NB4 (cell line): ENCODE measurements at regions not wholly inside any gene's neighbourhood (a gene's known extent, or its start where the extent isn't known, plus 50 kb on each side); places are given as distances from the start of the nearest gene placed in this dataset.

Source experiments
- DNase-seq: peaks from one replicate; pipeline ENCODE4 v3.0.0; 2010; ENCODE audit warnings: low read depth
- H3K4me3 ChIP-seq: one replicate; pipeline ENCODE4 v1.5.1; 2011; ENCODE audit warnings: mild to moderate bottlenecking, low read depth, low read length, moderate library complexity
- MYC ChIP-seq: IDR thresholded peaks from 2 replicates; pipeline ENCODE4 v1.6.1; 2011; ENCODE audit warnings: low read depth, low read length
- POLR2A ChIP-seq: IDR thresholded peaks from 2 replicates; pipeline ENCODE4 v1.6.1; 2011; ENCODE audit warnings: mild to moderate bottlenecking; ENCODE audit not compliant: insufficient read length; ENCODE audit errors: extremely low read depth
- TF ChIP-seq, protein P1 (sequence below): IDR thresholded peaks from 2 replicates; pipeline ENCODE4 v1.6.1; 2011; ENCODE audit warnings: low read depth, low read length
- TF ChIP-seq, protein P2 (sequence below): IDR thresholded peaks from one replicate; pipeline ENCODE4 v1.5.1; 2012; ENCODE audit warnings: low read depth, low read length

DNA sequence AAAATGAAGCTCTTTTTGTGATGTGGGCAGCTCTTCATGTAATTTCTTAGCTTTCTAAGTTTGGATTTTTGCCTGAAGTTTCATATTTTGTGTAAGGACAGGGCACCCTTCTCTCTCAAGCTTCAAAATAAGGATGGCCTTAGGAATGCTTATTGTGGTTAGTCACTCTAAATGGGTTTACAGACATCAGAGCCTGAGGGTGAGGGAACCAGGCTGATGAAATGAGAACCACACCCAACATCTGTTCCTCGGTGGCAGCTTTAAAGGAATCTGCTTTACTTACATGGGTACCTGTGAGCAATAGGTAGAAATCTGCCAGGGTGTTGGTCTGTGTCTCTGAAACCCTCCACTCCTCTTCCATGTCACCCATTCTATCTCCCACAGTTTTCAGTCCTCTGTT, 174.3 kb downstream of the EMX2 start:
- no peak for DNase-seq
- TF ChIP-seq, protein P1, sequence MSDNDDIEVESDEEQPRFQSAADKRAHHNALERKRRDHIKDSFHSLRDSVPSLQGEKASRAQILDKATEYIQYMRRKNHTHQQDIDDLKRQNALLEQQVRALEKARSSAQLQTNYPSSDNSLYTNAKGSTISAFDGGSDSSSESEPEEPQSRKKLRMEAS: no peak
- TF ChIP-seq, protein P2, sequence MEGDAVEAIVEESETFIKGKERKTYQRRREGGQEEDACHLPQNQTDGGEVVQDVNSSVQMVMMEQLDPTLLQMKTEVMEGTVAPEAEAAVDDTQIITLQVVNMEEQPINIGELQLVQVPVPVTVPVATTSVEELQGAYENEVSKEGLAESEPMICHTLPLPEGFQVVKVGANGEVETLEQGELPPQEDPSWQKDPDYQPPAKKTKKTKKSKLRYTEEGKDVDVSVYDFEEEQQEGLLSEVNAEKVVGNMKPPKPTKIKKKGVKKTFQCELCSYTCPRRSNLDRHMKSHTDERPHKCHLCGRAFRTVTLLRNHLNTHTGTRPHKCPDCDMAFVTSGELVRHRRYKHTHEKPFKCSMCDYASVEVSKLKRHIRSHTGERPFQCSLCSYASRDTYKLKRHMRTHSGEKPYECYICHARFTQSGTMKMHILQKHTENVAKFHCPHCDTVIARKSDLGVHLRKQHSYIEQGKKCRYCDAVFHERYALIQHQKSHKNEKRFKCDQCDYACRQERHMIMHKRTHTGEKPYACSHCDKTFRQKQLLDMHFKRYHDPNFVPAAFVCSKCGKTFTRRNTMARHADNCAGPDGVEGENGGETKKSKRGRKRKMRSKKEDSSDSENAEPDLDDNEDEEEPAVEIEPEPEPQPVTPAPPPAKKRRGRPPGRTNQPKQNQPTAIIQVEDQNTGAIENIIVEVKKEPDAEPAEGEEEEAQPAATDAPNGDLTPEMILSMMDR: no peak
- TF ChIP-seq MYC (no peak), POLR2A (no peak)
- no peak overlapping the region for H3K4me3 ChIP-seq

DNA sequence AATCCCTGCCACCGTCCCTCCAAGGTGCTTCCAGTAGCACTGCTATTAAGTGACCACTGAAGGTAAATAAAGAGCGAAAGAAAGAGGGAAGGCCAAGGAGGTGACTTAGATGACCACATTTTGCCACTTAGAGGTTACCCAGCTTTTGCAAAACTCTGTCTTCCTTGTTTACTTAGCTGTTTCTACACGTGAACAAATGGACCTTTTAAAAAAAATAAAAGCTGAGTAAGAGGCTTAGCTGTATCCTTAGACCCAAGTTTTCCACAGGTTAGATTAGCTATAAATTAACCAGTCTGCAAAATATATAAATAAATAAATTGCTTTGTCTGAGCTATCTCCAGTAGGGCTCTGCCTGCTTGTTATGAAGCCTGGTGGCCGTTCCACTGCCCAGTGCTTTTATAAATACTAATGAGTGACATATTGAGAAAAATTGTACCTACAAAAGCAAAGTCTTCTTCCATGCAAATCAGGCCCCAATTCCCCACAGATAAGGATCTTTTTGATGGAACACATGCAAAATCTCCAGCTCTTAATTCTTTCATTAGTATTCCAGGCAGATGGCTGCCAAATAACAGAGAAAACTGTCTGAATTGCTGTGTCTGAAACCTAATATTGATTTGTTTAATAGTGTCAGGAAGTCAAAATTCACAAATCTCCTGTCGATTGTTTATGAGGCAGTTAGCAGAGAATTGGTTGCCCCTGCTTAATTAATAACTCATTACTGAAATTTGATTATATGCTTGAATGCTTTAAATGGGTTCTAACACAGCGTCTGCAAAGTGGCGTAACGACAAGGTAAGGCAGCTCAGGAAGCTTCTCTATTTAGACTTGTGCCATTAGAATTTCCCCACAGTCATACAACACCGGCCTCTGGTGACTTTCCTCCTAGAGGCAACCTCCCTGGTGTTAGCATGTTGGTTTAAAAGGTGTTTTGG, 176.7 kb downstream of the EMX2 start:
- TF ChIP-seq, protein P1: no peak
- TF ChIP-seq, protein P2: no peak
- TF ChIP-seq POLR2A (no peak), MYC (no peak)
- no peak for DNase-seq
- H3K4me3 ChIP-seq: no peak overlapping the region

DNA sequence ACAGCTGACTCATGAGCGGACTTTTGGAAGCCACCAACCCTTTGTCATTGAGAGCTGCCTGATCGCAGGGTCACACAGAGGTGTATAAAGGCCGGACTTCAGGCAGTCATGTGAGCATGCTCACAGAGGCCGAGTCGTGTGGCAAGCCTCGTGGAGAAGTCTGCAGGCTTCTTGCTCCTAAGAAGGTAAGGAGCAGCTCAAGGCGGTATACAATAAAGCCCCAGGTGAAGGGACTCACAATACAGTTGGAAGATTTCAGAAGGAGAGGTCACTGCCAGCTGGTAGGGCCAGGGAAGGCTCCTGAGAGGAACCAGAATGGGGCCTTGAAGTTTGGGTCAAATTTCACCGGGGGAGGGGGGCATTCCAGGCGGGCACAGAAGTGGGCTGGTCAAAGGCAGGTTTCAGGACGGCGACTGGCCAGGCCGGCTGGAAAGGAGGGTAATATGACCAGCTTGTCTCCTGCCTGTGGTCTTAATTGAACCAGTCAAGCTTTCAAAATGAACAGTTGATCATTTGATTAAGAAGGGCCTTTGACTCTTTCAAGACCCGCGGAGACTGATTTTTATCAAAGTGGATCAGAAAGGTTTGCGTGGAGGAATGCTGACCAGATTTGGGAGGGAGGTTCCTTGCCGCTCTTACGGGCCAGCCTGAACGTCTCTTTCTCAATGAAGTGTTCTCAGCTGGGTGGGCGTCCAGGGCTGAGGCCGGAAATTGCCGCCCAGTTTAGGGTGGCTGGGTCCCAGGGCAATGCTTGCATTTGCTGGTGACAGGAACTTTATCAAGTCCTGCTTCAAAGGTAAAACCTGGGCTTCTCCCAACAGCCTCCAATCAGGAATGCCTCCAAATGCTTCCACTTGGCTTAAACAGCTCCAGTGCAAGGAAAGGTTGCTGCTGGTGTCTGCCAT, 178.6 kb downstream of the EMX2 start:
- no peak for DNase-seq
- H3K4me3 ChIP-seq: no peak overlapping the region
- no peak for TF ChIP-seq MYC
- TF ChIP-seq POLR2A: no peak
- TF ChIP-seq, protein P1: no peak
- TF ChIP-seq, protein P2: no peak

DNA sequence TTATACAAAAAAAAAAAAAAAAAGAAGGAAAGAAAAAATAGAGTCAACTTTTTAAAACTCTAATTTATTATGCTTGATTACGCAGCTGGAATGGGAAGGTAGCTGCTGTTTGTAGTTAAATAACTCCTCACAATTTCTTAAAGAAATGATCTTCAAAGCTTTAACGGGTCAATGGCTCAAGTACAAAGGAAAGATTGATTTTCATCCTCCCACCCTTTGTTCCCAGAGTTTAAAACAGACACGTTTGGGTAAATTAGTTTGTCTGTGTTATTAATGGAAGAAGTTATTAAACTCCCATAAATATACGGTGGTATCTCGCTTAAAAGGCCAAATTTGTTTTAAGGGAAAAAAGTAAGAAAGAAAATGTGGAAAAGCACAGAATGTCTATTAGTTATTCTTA, 179.3 kb downstream of the EMX2 start:
- DNase-seq: no peak
- no peak overlapping the region for H3K4me3 ChIP-seq
- TF ChIP-seq POLR2A (no peak), MYC (no peak)
- TF ChIP-seq, protein P2: no peak
- TF ChIP-seq, protein P1: no peak

DNA sequence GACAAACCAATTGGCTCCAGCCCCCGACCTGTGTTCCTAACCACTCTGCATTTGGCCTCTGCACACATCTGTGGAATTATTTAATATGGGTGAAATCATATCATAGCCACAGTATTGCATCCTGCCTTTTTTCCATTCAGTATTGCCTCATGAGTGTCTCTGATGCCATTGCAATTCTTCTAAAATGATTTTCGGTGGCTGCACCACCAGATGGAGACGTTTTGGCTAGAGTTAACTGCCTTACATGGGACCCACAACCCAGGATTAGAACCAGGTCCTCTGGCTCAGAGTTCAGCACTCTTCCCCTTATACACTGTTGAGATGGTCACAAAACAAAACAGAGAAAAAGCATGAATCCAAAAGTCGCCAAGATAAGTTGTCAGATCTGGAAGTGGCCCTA, 180.8 kb downstream of the EMX2 start:
- no peak for DNase-seq
- no peak overlapping the region for H3K4me3 ChIP-seq
- TF ChIP-seq, protein P1: no peak
- TF ChIP-seq POLR2A: no peak

DNA sequence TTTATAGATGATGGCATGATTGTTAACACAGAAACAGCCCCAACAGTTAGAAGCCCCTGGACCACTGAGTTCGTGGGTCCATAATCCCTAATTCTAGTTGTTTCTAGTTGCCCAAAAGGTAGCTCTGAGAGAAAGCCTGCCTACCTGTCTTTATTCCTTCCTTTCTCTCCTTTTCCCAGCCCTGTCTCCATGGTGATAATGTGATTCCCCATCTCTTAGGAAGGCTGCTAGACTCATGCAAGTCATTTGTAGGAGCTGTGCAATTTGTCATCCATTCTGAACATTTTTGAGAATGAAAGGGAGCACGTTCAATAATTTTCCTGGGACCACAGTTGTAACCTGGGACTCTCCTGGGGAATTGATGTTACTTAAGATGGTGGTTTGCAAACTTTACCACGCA, 183.4 kb downstream of the EMX2 start:
- no peak for DNase-seq
- H3K4me3 ChIP-seq: no peak overlapping the region
- TF ChIP-seq POLR2A (no peak), MYC (no peak)
- TF ChIP-seq, protein P2: no peak
- TF ChIP-seq, protein P1: no peak
